Panc1 (cell line): ENCODE measurements at regions not wholly inside any gene's neighbourhood (a gene's known extent, or its start where the extent isn't known, plus 50 kb on each side); places are given as distances from the start of the nearest gene placed in this dataset.

Experiments
- CTCF ChIP-seq: fragments of 450-650 bp; IDR thresholded peaks from 2 replicates; pipeline ENCODE4 v1.5.1; 2017; ENCODE audit warnings: mild to moderate bottlenecking
- POLR2AphosphoS5 ChIP-seq: IDR thresholded peaks from 2 replicates; pipeline ENCODE4 v1.6.1; 2012; ENCODE audit warnings: mild to moderate bottlenecking, low read depth, low read length, moderate library complexity
- TCF7L2 ChIP-seq: IDR thresholded peaks from 2 replicates; pipeline ENCODE4 v1.6.1; 2011; ENCODE audit warnings: mild to moderate bottlenecking, low read depth, low read length, inconsistent platforms
- TF ChIP-seq, protein P1 (sequence below), 2 experiments: IDR thresholded peaks; 2 replicates each; pipeline ENCODE4 v1.6.1; 2011 to 2012; ENCODE audit warnings: low read depth in 2 of 2, control low read depth in 1 of 2, low read length in 1 of 2, mild to moderate bottlenecking in 1 of 2, moderate library complexity in 1 of 2; ENCODE audit not compliant: insufficient read depth in 1 of 2

- no peak for TF ChIP-seq TCF7L2
- no peak for TF ChIP-seq CTCF
- TF ChIP-seq, protein P1, sequence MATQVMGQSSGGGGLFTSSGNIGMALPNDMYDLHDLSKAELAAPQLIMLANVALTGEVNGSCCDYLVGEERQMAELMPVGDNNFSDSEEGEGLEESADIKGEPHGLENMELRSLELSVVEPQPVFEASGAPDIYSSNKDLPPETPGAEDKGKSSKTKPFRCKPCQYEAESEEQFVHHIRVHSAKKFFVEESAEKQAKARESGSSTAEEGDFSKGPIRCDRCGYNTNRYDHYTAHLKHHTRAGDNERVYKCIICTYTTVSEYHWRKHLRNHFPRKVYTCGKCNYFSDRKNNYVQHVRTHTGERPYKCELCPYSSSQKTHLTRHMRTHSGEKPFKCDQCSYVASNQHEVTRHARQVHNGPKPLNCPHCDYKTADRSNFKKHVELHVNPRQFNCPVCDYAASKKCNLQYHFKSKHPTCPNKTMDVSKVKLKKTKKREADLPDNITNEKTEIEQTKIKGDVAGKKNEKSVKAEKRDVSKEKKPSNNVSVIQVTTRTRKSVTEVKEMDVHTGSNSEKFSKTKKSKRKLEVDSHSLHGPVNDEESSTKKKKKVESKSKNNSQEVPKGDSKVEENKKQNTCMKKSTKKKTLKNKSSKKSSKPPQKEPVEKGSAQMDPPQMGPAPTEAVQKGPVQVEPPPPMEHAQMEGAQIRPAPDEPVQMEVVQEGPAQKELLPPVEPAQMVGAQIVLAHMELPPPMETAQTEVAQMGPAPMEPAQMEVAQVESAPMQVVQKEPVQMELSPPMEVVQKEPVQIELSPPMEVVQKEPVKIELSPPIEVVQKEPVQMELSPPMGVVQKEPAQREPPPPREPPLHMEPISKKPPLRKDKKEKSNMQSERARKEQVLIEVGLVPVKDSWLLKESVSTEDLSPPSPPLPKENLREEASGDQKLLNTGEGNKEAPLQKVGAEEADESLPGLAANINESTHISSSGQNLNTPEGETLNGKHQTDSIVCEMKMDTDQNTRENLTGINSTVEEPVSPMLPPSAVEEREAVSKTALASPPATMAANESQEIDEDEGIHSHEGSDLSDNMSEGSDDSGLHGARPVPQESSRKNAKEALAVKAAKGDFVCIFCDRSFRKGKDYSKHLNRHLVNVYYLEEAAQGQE (IDR thresholded peaks at IDR 0.05; ENCODE audit: insufficient read depth in 1 of 2, low read depth in 2 of 2, low read length in 1 of 2): no peak
- no peak for TF ChIP-seq POLR2AphosphoS5
Observed at GRCh38 chr6:11332463-11332862, 100.0 kb upstream of the NEDD9 start.
